Uterus (tissue), 2 donors: ENCODE measurements at regions not wholly inside any gene's neighbourhood (a gene's known extent, or its start where the extent isn't known, plus 50 kb on each side); places are given as distances from the start of the nearest gene placed in this dataset.
"Not testable (repeated sequence)": the region's sequence is repeated elsewhere in the genome, so short reads cannot be mapped to it uniquely, and the experiment has no call there.

Experiments used
- POLR2A ChIP-seq, 2 donors: fragments of 450-650 bp; IDR thresholded peaks; one replicate each; pipeline ENCODE4 v1.6.1; 2016; ENCODE audit warnings: antibody characterized with exemption in 2 of 2, mild to moderate bottlenecking in 1 of 2, moderate library complexity in 1 of 2
- TF ChIP-seq, protein P1 (sequence below), 4 experiments: fragments of 200-600 bp in 2 of 4; fragments of 450-650 bp in 2 of 4; sonication (generic) in 2 of 4; IDR thresholded peaks; one replicate each; pipeline ENCODE4 v1.5.1; 2016 to 2019; ENCODE audit warnings: antibody characterized with exemption in 4 of 4, mild to moderate bottlenecking in 2 of 4, moderate library complexity in 1 of 4

DNA sequence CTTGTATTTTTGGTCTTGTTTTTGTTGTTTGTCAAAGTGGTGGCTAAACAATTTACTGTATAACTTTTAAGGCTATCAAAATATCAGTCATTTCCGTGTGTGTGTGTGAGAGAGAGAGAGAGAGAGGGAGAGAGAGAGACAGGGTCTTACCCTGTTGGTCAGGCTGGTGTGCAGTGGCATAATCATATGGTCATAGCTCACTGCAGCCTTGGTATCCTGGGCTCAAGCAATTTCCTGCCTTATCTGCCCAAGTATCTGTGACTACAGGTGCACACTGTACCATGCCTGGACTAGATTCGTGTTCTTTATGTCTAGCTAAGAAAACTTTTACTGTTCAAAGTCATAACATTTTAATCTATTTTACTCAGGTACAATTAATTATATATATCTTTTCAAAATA lies 313.1 kb upstream of the PUDP start:
- TF ChIP-seq, protein P1, sequence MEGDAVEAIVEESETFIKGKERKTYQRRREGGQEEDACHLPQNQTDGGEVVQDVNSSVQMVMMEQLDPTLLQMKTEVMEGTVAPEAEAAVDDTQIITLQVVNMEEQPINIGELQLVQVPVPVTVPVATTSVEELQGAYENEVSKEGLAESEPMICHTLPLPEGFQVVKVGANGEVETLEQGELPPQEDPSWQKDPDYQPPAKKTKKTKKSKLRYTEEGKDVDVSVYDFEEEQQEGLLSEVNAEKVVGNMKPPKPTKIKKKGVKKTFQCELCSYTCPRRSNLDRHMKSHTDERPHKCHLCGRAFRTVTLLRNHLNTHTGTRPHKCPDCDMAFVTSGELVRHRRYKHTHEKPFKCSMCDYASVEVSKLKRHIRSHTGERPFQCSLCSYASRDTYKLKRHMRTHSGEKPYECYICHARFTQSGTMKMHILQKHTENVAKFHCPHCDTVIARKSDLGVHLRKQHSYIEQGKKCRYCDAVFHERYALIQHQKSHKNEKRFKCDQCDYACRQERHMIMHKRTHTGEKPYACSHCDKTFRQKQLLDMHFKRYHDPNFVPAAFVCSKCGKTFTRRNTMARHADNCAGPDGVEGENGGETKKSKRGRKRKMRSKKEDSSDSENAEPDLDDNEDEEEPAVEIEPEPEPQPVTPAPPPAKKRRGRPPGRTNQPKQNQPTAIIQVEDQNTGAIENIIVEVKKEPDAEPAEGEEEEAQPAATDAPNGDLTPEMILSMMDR (IDR thresholded peaks at IDR 0.05): not testable (repeated sequence)
- TF ChIP-seq POLR2A (IDR thresholded peaks at IDR 0.05): not testable (repeated sequence)
